AML-193 (cell line): ENCODE measurements at regions not wholly inside any gene's neighbourhood (a gene's known extent, or its start where the extent isn't known, plus 50 kb on each side); places are given as distances from the start of the nearest gene placed in this dataset.

Experiments
- DNase-seq, 2 experiments: peaks; one replicate each; lab custom pipeline; 2025; lab: John Stamatoyannopoulos, UW

DNA sequence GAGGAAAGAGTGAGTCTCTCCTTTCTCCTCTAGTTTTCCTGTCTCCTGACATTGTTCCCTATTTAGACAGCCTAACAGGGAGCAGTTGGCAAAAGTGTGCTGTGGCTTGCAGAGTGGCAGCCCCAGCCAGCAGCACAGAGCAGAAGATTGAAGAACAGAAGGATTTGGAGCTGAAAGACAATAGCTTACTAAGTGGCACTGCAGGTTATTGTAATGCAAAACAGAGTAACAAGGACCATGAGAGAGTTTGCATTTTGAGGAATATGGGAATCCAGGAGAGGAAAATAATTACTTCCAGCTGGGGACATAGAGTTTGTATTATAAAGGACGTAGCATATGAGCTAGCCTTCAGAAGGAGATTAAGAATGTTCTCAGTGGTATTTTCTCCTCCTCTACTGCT, 342.4 kb downstream of the AKAIN1 start:
- no peak for DNase-seq

DNA sequence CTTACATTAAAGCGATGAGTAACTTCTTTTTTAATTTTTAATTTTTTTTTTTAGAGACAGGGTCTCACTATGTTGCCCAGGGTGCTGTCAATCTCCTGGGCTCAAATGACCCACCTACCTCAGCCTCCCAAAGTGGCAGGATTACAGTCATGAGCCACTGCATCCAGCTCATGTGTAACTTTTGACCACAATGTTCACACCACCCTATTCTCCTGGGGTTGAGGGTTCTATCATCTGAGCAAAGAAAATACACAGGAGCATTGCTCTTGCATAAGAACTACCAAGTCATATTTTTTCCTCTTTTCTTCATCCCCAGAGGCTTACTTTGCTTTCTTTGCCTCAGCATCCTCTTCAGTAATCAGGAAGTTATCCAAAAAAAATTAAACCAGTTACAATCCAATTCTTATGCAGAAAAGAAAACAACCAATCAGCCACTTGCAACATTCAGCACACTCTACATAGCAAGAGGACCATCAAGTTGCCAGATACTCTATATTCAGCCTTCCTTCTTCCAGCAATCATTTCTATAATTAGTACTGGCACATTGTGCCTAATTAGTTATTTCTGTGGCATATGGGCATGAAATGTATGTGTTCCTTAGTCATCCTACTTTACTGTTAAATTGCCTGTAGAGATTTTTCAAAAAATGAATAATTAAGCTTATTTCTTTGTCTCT, 345.6 kb downstream of the AKAIN1 start:
- no peak for DNase-seq

DNA sequence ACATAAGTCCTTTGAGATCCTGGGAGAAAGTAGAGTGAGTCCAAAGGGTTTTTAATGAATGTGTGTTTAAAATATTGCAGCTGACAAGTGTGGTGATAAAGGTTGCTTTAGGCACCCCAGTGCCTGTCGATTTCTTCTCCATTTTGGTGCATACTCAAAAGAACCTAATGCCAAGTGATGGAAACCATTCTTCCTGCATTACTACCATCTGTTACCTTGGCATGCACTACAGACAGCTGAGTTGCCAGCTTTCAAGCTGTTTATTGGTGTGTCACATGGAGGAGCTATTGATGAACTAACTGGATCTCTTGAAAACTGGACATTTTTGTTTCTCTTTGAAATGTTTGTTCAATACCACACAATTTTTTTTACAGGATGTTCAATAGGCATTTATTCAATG, 350.0 kb downstream of the AKAIN1 start:
- no peak for DNase-seq

DNA sequence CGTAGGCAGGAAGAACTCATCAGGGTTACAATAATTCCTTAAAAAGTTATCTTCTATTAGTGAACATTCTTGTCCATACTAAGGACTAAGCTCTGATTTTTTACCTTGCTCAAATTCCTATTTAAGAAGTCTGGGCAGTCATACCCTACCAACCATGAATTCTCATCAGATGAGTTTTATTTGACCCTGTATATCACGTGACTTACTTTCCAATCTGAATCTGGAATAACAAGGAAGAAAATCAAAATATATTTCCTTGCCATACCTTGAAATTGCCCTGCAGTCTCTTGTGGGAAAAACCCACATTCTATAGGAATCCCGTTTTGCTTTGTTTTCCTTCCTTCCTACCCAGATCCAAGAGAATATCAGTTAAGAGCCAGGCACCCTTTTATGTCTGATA, 352.7 kb downstream of the AKAIN1 start:
- no peak for DNase-seq

DNA sequence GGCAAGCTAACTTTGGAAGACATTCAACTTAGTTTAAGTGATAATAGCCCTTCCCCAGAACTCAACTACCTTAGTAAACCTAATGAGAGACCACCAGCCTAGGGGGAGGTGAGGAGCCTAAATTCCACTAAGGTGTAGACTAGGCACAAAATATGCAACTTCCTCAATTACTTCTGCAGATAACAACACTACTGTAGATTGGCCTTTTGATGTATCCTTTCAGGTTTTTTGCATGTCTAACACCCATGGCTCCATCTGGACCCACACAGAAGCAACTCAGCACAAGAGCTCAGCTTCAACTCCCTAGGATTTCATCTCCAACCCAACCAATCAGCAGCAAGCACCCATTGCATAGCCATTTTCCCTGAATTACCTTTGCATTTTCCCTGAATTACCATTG, 353.3 kb downstream of the AKAIN1 start:
- DNase-seq = no peak

DNA sequence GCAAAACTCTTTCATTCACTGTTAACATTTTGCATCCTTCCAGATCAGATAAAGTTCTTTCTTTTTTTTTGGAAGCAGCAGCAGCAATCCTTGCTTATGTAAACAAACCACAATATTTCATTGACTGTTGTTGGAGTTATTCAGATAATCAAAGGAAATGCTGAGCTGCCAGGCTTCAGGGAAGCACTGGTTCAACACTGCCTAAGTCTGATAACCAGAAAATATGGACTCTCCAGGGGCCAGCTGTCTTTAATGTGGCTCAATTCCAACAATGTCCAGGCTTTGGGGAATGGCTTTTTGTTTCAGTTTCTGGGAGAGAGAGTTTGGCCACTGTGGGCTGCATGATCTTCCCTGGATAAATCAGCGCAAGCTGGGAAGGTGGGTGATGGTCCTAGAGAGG, 354.3 kb downstream of the AKAIN1 start:
- DNase-seq = no peak

DNA sequence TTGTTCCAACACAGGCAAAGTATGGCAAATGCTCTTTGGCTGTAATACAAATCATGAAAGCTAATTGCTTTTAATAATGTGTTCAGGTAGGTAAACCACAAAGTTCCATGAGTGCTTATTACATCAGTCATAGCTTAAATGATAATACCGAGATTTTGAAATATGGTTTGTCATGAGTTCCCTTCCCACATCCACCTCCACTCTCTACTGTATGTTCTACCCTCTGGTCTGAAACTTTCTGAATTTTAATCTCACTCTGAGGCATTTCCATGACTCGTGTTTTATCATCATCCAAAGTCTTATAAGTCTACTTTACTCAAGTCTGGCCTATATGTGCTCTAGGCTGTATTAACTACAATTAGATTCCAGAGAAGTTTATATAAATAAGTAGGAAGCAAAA, 354.8 kb downstream of the AKAIN1 start:
- no peak for DNase-seq

DNA sequence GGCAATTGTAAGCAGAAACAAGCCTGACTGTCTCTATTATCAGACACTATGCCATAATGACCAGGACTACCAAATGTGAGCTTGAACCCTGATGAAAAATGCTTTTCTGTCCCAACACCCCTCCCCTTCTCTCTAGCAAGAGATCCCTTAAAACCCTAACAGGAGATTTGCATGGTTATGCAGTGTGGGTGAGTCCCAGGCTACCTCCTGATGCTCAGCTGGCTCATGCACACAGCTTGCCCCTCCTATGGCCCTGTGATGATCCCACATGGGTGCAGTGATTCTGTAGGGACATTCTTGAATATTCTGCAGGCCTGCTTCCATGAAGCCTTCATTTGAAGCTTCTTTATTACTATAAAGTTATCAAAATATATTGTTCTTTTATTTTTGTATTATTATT, 357.4 kb downstream of the AKAIN1 start:
- DNase-seq = no peak

DNA sequence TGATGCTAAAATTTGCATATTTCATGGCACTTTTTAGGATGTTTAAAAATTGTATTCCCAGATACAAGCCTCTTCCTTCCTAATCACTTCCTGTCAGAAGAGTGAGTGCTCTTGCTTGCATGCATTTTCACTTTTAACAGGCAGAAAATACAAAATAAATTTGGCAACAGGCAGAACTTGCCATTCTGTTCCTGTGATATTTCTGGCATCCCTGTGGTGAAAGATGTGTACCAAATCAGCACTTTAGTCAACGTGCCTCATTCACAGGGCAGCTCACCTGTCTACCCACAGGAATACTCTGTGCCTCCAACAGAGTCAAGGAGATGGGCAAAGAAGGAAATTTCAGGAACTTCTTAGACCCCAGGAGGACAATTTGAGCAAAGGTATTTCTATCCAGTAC, 360.9 kb downstream of the AKAIN1 start:
- no peak for DNase-seq

DNA sequence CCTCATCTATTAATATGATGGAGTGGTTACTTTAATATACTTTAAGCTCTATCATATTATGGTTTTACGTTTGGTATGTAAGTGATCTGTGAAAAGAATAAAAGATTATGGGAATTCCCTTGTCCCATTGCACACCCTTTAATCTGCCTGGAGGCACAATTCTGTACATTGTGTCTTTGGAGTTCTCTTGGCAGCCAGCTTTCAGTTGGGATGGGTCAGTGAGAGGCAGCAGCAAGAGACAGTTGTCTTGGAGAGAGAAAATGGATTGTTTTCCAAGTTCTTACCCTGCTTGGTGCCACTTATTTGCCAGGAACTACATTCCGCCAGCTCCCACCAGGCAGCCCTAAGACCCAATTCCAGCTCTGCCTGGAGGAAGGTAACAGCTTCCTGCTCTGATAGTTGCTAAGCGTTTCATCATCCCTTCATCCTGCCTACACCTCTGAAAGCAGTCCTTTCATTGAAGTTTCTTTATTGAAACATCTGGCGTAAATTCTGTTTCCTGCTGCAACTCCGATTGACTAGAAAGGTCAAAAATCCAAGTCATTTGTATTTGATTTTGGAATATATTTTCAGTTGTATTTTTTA, 365.2 kb downstream of the AKAIN1 start:
- no peak for DNase-seq

DNA sequence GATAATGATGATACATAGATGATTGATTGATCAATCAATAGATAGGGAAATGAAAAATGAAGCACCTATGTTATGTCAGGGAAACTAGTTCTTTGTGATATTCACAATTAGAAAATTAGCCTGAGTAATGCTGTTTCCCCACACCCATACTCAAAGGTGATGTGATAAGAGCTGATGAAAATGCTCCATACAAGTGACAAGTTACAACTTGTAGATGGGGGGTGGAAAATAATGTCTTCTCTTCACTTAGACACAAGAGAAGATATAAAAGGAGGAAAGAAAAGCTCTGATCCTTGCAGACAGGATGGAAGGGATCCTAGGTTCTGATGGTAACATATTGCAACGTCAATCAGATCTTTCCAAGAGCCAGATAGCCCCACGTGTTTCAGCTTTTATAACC, 365.9 kb downstream of the AKAIN1 start:
- no peak for DNase-seq

DNA sequence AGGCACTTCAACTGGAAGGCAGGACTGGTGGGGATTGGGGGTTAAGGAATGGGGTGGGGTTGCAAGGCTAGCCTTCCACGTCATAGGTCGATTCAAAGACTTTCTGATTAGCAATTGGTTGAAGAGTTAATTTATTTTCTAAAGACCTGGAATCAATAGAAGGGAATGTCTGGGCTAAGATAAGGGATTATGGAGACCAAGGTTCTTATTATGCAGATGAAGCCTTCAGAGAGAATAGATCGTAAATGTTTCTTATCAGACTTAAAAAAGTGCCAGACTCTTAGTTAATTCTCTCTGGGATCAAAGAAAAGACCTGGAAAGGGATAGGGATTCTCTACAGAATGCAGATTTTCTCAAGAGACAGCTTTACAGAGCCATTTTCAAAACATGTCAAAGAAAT, 368.0 kb upstream of the DLGAP1 start:
- no peak for DNase-seq

DNA sequence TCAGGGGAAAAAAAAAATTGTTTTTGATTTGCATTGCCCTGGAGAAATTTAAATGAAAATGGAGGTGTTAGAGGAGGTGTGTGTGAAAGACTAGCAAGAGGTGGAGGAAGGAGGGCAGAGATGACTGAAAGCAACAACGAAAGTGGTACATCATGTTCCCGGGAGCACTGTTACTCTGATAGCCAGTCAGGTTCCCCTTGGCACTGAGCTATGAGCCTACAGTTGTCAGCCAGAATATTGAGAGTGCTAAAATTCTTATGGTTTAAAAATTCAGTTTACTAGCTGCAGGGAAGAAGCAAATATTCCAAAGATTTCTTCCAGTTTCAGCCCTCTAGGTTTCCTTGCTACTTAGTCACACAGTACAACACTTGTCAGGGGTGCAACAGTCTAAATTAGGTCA, 366.7 kb upstream of the DLGAP1 start:
- DNase-seq = no peak

DNA sequence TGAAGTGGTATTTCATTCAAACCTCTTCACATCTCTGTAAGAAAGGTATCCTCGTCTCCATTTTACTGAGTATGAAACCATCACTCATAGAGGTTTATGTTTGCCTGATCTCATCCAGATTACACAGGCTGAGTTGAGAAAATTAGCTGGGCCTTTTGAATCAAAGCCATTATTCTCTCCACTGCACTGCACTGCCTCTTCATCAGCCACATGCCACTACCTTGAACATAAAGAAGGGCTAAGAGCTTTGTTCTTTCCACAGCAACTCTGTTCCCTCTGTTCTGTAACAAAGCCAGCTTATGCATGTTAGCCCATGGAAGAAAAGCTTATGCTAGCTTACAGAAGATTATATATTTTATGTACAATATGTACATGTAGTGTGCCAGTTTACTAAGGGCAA, 362.6 kb upstream of the DLGAP1 start:
- DNase-seq = no peak

DNA sequence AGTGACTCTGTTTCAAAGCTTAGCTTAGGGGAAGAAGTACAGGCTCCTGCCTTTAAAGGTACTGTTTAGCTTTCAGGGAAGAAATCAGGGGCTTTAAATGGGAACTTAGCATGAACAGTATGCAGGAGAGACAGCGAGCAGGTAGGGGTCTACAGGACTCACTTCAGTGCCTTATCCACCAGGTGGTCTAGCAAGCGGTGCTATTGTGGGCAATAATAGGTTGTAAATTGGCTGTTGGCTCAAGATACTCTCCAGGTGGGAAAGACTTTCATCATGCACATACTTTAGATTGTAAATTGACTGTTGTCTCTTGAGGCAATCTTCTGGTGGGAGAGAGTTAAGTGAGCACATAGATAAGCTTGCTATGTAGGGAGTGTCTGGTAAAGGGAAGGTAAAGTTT, 358.6 kb upstream of the DLGAP1 start:
- DNase-seq = no peak

DNA sequence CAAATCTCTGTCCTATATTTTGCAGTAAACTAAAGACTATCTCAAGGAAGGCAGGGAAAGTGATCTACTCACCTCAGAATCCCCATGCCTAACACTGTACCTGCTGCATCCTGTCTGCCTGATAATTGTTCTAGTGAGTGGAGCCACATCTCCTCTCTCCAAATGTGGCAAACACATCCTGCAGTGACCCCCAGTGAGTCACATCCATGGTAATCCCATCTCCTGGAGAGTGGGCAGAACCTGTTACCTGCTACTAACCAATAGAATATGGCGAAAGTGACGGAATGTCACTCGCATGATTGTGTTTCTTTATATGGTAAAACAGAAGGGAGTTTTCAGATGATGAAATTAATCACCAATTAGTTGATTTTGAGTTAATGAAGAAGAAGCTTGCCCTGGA, 353.8 kb upstream of the DLGAP1 start:
- no peak for DNase-seq

DNA sequence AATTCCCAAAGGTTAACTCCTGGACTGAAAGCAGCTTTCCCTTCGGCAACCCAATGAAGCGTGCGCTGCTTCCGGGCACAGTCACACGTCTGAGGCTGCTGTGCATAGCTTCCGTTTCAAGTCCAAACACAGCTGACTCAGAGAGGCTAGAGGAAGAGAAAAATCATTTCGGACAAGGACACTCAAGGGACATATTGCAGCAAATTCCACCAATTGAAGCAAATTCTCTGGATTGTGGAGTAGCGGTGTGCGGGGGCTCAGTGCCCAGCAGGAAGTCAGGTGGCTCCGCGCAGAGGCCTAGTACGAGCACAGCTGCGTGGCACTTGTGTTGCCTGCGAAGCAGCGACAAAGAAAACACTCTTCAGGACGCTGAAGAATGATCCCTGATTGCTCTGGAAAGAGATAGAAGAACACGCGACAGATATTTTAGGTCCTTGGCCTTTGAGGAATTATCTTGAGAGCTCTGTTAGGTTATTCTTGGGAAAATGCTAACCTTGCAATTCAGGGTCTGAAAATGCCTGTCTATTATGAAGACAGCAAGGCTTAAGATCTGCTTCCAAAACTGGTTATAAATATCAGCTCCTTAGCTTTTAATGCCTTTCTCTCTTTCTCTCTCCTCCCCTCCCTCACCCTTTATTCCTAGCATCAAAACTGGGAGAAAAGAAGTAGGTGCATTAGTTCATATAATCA, 352.6 kb upstream of the DLGAP1 start:
- no peak for DNase-seq

DNA sequence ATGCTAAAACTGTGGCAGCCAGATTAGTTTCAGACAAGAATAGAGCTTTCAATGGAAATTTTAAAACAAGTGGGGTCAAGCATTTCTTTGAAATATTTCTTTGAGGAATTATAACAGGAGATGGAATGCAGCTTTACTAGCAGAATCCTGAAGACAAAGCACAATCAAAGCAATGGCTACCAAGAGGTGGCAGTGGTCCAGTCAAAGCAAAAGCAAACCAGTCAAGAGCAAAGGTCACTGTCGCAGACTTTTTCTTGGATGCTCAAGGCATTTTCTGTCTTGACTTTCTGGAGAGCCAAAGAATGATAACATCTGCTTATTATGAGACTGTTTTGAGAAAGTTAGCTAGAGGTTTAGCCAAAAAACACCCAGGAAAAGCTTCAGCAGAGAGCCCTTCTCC, 351.2 kb upstream of the DLGAP1 start:
- DNase-seq = no peak

DNA sequence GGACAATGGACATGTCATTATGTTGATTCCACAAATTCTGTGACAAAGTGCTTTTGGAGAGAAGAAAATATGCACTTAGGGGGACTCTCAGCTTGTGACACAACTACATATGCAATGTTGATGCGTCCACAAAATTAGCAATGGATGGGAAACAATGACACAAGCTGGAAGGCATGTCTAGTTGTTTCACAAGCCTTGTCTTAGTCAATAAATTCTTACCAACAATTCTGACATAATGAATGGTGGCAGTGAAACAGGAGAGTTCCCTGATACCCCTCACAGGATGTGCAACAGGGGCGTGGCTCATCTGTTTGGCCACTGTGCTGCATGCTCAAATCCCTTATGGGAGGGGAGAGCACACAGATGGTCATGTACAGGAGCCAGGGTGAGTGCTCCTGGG, 347.2 kb upstream of the DLGAP1 start:
- no peak for DNase-seq

DNA sequence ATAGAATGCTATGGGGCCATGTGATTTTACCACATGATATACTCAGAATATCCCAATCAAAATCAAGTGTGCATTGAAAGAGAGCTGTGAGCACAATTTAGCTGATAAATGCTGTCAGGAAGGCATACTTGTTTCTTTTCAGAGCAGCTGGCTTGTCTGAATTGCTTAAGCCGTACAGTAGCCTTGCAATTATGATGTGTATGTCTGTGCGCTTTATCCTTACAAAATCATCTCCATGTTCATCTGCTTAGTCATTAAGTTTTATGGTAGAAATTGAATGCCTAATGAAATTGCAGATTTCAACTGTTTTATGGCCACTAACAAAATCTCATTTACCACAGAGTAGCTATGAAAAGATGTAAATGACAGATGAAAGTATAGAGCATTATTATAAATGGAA, 346.0 kb upstream of the DLGAP1 start:
- no peak for DNase-seq

DNA sequence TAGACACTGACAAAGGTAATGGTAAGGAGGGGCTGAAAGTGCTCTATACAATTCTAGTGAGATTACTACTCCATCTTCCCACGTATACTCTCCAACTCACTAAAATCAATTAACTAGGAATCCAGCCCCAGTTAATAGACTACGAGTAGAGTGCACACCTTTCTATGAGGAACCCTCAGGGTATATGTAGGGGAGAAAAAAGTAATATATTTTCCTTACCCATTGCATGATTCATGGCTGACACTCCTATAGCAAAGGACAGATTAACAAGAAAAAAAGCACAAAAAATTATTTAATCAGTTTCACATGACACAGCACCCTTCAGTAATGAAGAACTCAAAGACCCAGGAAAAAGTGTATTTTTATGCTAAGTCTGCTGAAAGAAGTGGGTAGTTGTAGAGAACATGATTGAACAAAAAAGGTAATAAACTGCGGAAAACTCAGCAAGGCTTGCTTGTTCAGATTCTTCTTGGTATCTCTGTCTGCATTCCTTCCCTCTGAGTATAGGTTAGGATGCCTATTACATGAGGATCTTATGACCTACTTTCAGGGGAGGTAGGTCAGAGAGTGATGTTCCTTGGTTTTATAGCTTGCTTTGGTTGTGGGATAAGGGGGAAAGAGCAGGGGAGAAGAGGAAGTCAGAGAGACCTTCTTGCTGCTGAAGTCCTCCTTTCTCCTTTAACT, 342.0 kb upstream of the DLGAP1 start:
- no peak for DNase-seq

DNA sequence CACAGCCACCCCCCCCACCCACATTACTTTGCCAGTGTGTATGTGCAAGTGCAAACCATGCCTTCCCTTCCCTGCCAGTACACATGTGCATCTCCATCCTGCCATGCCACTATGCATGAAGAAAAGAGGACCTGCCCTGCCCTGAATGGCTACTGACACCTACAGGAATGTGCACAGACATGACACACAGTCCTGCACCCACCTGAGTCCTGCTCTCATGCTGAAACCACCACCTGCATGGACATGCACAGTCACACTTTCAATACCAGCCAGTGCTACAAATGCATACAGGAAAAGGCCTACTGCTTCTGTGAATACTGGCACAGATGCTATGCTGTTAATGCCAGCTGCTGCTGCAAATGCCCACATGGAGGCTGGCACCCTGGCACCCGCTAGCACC, 334.4 kb upstream of the DLGAP1 start:
- DNase-seq = no peak

DNA sequence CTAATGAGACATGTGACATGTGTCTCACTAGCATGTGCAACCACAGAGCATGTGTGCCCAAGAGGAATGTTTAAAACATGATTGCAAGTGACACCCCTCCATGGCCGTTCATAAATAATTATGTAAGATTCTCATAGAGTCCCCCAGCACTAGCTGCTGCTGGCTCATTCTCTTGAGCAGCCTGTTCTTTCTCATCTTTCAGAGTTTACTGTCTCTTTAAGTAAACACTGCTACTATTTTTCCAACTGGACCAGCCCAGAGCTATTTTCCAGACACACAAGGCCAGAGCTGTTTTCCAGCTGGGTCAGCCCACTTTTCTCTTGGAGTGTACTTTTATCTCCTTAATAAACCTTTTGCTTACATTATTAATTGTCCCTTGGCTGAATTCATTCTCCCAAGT, 326.8 kb upstream of the DLGAP1 start:
- no peak for DNase-seq
